ENCODE measurements at regions not wholly inside any gene's neighbourhood (a gene's known extent, or its start where the extent isn't known, plus 50 kb on each side); places are given as distances from the start of the nearest gene placed in this dataset.
"Not testable (repeated sequence)": the region's sequence is repeated elsewhere in the genome, so short reads cannot be mapped to it uniquely, and the experiment has no call there.

DNA sequence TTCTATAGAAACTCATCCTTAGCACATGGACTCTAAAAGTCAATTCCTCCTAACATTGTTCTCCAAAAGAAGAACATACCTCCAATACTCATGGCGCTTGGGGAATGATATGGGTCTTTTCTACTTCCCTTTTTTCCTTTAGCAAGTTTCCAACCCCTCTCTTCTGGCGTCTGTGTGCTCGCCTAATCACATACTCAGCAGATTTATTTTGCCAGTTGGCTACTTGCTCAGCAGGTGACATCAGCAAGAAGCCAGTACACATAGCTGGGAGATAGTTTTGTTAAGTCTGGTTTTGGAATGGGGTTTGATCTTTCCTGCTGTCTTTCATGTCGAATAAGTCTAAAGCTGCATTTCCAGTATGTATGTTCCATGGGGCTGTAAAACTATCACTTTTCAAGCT lies 193.8 kb downstream of the POM121L12 start:
- no peak overlapping the region for H3K9ac ChIP-seq (ENCODE audit: low read length)
- no peak overlapping the region for H2BK120ac ChIP-seq (ENCODE audit: low read depth, low read length)
- H2BK5ac ChIP-seq (ENCODE audit: low read depth, low read length, poor library complexity, severe bottlenecking): no peak overlapping the region
- no peak overlapping the region for H3K23ac ChIP-seq (ENCODE audit: low read length in 2 of 2)
- H3K4me2 ChIP-seq (ENCODE audit: low read length, poor library complexity, severe bottlenecking): no peak overlapping the region
- H2BK12ac ChIP-seq (ENCODE audit: low read length in 2 of 2): no peak overlapping the region
- H4K91ac ChIP-seq (ENCODE audit: low read length): no peak overlapping the region
- H3K4me1 ChIP-seq (ENCODE audit: control insufficient read depth, insufficient read depth, low read depth, low read length): no peaks in the 10 kb centered on the region
- 76% methylated on average over 3 of the region's 4 CpGs for WGBS
- H2BK15ac ChIP-seq (ENCODE audit: low read depth, poor library complexity, severe bottlenecking): no peak overlapping the region
- H3K27ac ChIP-seq (ENCODE audit: low read length, poor library complexity, severe bottlenecking): no peak overlapping the region
- H3K4me3 ChIP-seq (ENCODE audit: insufficient read depth in 1 of 2, low read depth in 1 of 2, low read length in 2 of 2): no peak overlapping the region
- no peak for DNase-seq
- H2AK5ac ChIP-seq (ENCODE audit: low read length, severe bottlenecking): no peak overlapping the region
- no peak overlapping the region for H3K18ac ChIP-seq (ENCODE audit: low read depth in 1 of 2, low read length in 2 of 2)
- no peak overlapping the region for H2AFZ ChIP-seq (ENCODE audit: low read depth, low read length)
- H3K36me3 ChIP-seq (ENCODE audit: control insufficient read depth in 1 of 2, insufficient read depth in 2 of 2, low read depth in 1 of 2, low read length in 2 of 2): no peaks in the 10 kb centered on the region
- H3K4ac ChIP-seq (ENCODE audit: low read depth in 1 of 2, low read length in 2 of 2): no peak overlapping the region
- H3K27me3 ChIP-seq (ENCODE audit: control insufficient read depth in 1 of 2, insufficient read depth in 1 of 2, low read length in 2 of 2): no peaks in the 10 kb centered on the region
- H3K9me3 ChIP-seq (ENCODE audit: control insufficient read depth, low read length): no peaks in the 10 kb centered on the region
- no peak overlapping the region for H3K14ac ChIP-seq (ENCODE audit: low read length in 2 of 2)
- H3K79me1 ChIP-seq (replicated peaks; ENCODE audit: low read length, poor library complexity, severe bottlenecking): no peaks in the 10 kb centered on the region
- H4K8ac ChIP-seq (ENCODE audit: low read length): no peak overlapping the region

DNA sequence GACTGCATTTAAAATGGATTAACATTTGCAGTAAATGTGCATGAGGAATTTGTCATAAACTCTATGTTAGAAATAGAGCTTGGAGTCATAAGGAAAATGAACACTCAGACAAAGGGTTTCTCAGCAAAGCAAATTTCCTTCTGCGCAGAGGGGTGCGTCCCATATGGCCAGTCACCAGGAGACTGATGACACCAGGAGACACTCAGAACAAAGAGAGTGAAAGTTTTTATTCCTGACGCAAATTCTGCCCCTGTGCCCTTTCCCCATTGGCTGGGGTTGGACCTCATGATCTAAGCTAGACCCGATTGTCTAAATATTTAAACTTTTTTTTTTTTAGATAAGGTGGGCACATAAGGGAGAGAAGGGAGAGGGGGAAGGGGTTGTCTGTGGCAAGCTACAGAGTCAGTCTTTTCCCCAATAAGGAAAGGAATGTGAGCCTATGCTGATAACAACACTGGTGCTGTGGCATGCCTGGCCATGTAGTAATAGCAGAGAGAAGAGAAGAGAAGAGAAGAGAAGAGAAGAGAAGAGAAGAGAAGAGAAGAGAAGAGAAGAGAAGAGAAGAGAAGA lies 202.0 kb downstream of the POM121L12 start:
- Histone ChIP-seq H2AK5ac (ENCODE audit: low read length, severe bottlenecking) (no peak overlapping the region), H3K79me1 (replicated peaks; ENCODE audit: low read length, poor library complexity, severe bottlenecking) (no peaks in the 10 kb centered on the region), H2BK5ac (ENCODE audit: low read depth, low read length, poor library complexity, severe bottlenecking) (no peak overlapping the region), H3K23ac (ENCODE audit: low read length in 2 of 2) (no peak overlapping the region), H4K91ac (ENCODE audit: low read length) (no peak overlapping the region), H3K18ac (ENCODE audit: low read depth in 1 of 2, low read length in 2 of 2) (no peak overlapping the region), H3K4ac (ENCODE audit: low read depth in 1 of 2, low read length in 2 of 2) (no peak overlapping the region), H3K27ac (ENCODE audit: low read length, poor library complexity, severe bottlenecking) (no peak overlapping the region), H3K4me1 (ENCODE audit: control insufficient read depth, insufficient read depth, low read depth, low read length) (no peaks in the 10 kb centered on the region), H2AFZ (ENCODE audit: low read depth, low read length) (no peak overlapping the region), H3K14ac (ENCODE audit: low read length in 2 of 2) (no peak overlapping the region), H2BK120ac (ENCODE audit: low read depth, low read length) (no peak overlapping the region), H2BK12ac (ENCODE audit: low read length in 2 of 2) (no peak overlapping the region), H2BK15ac (ENCODE audit: low read depth, poor library complexity, severe bottlenecking) (no peak overlapping the region), H3K36me3 (ENCODE audit: control insufficient read depth in 1 of 2, insufficient read depth in 2 of 2, low read depth in 1 of 2, low read length in 2 of 2) (no peaks in the 10 kb centered on the region), H3K9me3 (ENCODE audit: control insufficient read depth, low read length) (no peaks in the 10 kb centered on the region), H3K27me3 (ENCODE audit: control insufficient read depth in 1 of 2, insufficient read depth in 1 of 2, low read length in 2 of 2) (no peaks in the 10 kb centered on the region), H3K9ac (ENCODE audit: low read length) (no peak overlapping the region), H4K8ac (ENCODE audit: low read length) (no peak overlapping the region), H3K4me3 (ENCODE audit: insufficient read depth in 1 of 2, low read depth in 1 of 2, low read length in 2 of 2) (no peak overlapping the region), H3K4me2 (ENCODE audit: low read length, poor library complexity, severe bottlenecking) (no peak overlapping the region)
- DNase-seq: peak; percentile 44
- 48% methylated on average over 4 of the region's 4 CpGs for WGBS

DNA sequence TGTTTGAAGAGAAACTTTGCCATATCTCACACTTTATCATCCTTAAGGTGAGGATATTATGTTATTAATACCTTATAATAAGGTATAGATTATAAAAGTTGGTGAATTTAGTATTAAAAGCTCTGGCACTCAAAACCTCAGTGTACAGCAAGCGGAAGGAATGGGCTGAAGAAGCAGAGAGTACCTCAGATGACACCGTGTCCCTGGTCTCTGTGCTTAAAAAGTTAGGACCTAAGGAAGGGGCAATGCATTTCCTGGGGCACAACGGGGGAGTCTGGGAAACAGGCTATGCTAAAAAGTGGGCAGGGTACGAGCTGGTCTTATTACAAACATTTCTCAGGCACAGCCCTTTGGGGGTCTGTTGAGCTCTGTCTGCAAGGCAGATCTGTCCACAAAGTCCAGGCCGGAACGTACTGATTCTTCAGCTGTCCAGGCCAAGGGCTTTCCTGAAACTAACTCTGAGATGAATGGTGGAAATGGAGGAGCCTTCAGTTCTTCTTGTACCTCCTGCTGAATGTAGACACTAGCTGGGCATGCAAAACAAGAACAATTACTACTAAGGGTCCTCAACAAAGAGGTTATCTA lies 202.7 kb downstream of the POM121L12 start:
- Histone ChIP-seq H3K23ac (ENCODE audit: low read length in 2 of 2) (no peak overlapping the region), H4K91ac (ENCODE audit: low read length) (no peak overlapping the region), H3K4me1 (ENCODE audit: control insufficient read depth, insufficient read depth, low read depth, low read length) (no peaks in the 10 kb centered on the region)

DNA sequence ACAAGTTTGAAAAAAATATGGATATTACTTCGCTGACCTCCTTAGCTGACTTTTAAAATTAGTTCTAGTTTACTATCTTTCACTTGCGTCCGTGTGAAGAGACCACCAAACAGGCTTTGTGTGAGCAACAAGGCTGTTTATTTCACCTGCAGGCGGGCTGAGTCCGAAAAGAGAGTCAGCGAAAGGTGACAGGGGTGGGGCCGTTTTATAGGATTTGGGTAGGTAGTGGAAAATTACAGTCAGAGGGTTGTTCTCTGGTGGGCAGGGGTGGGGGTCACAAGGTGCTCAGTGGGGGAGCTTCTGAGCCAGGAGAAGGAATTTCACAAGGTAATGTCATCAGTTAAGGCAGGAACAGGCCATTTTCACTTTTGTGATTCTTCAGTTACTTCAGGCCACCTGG lies 203.7 kb downstream of the POM121L12 start:
- H2BK12ac ChIP-seq (ENCODE audit: low read length in 2 of 2); H4K91ac ChIP-seq (ENCODE audit: low read length); H2AFZ ChIP-seq (ENCODE audit: low read depth, low read length); H2BK15ac ChIP-seq (ENCODE audit: low read depth, poor library complexity, severe bottlenecking); H3K36me3 ChIP-seq (ENCODE audit: control insufficient read depth in 1 of 2, insufficient read depth in 2 of 2, low read depth in 1 of 2, low read length in 2 of 2); H3K27ac ChIP-seq (ENCODE audit: low read length, poor library complexity, severe bottlenecking); H2BK120ac ChIP-seq (ENCODE audit: low read depth, low read length); H3K27me3 ChIP-seq (ENCODE audit: control insufficient read depth in 1 of 2, insufficient read depth in 1 of 2, low read length in 2 of 2); H2AK5ac ChIP-seq (ENCODE audit: low read length, severe bottlenecking); H2BK5ac ChIP-seq (ENCODE audit: low read depth, low read length, poor library complexity, severe bottlenecking); H3K4me3 ChIP-seq (ENCODE audit: insufficient read depth in 1 of 2, low read depth in 1 of 2, low read length in 2 of 2); H3K18ac ChIP-seq (ENCODE audit: low read depth in 1 of 2, low read length in 2 of 2); H3K14ac ChIP-seq (ENCODE audit: low read length in 2 of 2); H3K79me1 ChIP-seq (replicated peaks; ENCODE audit: low read length, poor library complexity, severe bottlenecking); H3K4me2 ChIP-seq (ENCODE audit: low read length, poor library complexity, severe bottlenecking); H3K9ac ChIP-seq (ENCODE audit: low read length); H3K4ac ChIP-seq (ENCODE audit: low read depth in 1 of 2, low read length in 2 of 2); H3K23ac ChIP-seq (ENCODE audit: low read length in 2 of 2); H3K9me3 ChIP-seq (ENCODE audit: control insufficient read depth, low read length); H3K4me1 ChIP-seq (ENCODE audit: control insufficient read depth, insufficient read depth, low read depth, low read length); DNase-seq; H4K8ac ChIP-seq (ENCODE audit: low read length): not testable (repeated sequence)
- WGBS: 70% methylated on average over 7 of the region's 7 CpGs

More for the DNA sequence above, 202.7 kb downstream of the POM121L12 start:
- Histone ChIP-seq H3K18ac (ENCODE audit: low read depth in 1 of 2, low read length in 2 of 2) (no peak overlapping the region), H2AK5ac (ENCODE audit: low read length, severe bottlenecking) (no peak overlapping the region), H3K4me3 (ENCODE audit: insufficient read depth in 1 of 2, low read depth in 1 of 2, low read length in 2 of 2) (no peak overlapping the region), H2BK15ac (ENCODE audit: low read depth, poor library complexity, severe bottlenecking) (no peak overlapping the region), H3K9me3 (ENCODE audit: control insufficient read depth, low read length) (no peaks in the 10 kb centered on the region), H2AFZ (ENCODE audit: low read depth, low read length) (no peak overlapping the region), H2BK120ac (ENCODE audit: low read depth, low read length) (no peak overlapping the region), H4K8ac (ENCODE audit: low read length) (no peak overlapping the region), H3K79me1 (replicated peaks; ENCODE audit: low read length, poor library complexity, severe bottlenecking) (no peaks in the 10 kb centered on the region), H3K27ac (ENCODE audit: low read length, poor library complexity, severe bottlenecking) (no peak overlapping the region), H3K9ac (ENCODE audit: low read length) (no peak overlapping the region), H3K36me3 (ENCODE audit: control insufficient read depth in 1 of 2, insufficient read depth in 2 of 2, low read depth in 1 of 2, low read length in 2 of 2) (no peaks in the 10 kb centered on the region), H3K4me2 (ENCODE audit: low read length, poor library complexity, severe bottlenecking) (no peak overlapping the region), H2BK5ac (ENCODE audit: low read depth, low read length, poor library complexity, severe bottlenecking) (no peak overlapping the region), H3K4ac (ENCODE audit: low read depth in 1 of 2, low read length in 2 of 2) (no peak overlapping the region), H3K14ac (ENCODE audit: low read length in 2 of 2) (no peak overlapping the region), H3K27me3 (ENCODE audit: control insufficient read depth in 1 of 2, insufficient read depth in 1 of 2, low read length in 2 of 2) (no peaks in the 10 kb centered on the region), H2BK12ac (ENCODE audit: low read length in 2 of 2) (peak overlapping the region in 1 of 2 experiments; percentile 6)
- WGBS: 86% methylated on average over 6 of the region's 6 CpGs
- DNase-seq: no peak

Measured in mesenchymal stem cell (in vitro differentiated cells and primary cell).